Panc1 (cell line): ENCODE measurements at regions not wholly inside any gene's neighbourhood (a gene's known extent, or its start where the extent isn't known, plus 50 kb on each side); places are given as distances from the start of the nearest gene placed in this dataset.

Experiments
- CTCF ChIP-seq: fragments of 450-650 bp; IDR thresholded peaks from 2 replicates; pipeline ENCODE4 v1.5.1; 2017; ENCODE audit warnings: mild to moderate bottlenecking
- POLR2AphosphoS5 ChIP-seq: IDR thresholded peaks from 2 replicates; pipeline ENCODE4 v1.6.1; 2012; ENCODE audit warnings: mild to moderate bottlenecking, low read depth, low read length, moderate library complexity
- REST ChIP-seq, 2 experiments: IDR thresholded peaks; 2 replicates each; pipeline ENCODE4 v1.6.1; 2011 to 2012; ENCODE audit warnings: low read depth in 2 of 2, control low read depth in 1 of 2, low read length in 1 of 2, mild to moderate bottlenecking in 1 of 2, moderate library complexity in 1 of 2; ENCODE audit not compliant: insufficient read depth in 1 of 2
- SIN3A ChIP-seq: IDR thresholded peaks from 2 replicates; pipeline ENCODE4 v1.6.1; 2012; ENCODE audit warnings: low read depth, mild to moderate bottlenecking, low read length, moderate library complexity, borderline replicate concordance; ENCODE audit not compliant: insufficient read depth
- TCF7L2 ChIP-seq: IDR thresholded peaks from 2 replicates; pipeline ENCODE4 v1.6.1; 2011; ENCODE audit warnings: mild to moderate bottlenecking, low read depth, low read length, inconsistent platforms

- TF ChIP-seq SIN3A (no peak), CTCF (no peak), REST (IDR thresholded peaks at IDR 0.05; ENCODE audit: insufficient read depth in 1 of 2, low read depth in 2 of 2, low read length in 1 of 2) (no peak), POLR2AphosphoS5 (no peak), TCF7L2 (no peak)
Observed at GRCh38 chr2:220246386-220246785, 619.0 kb downstream of the SLC4A3 start.
